Smooth muscle cell (in vitro differentiated cells): ENCODE measurements at regions not wholly inside any gene's neighbourhood (a gene's known extent, or its start where the extent isn't known, plus 50 kb on each side); places are given as distances from the start of the nearest gene placed in this dataset.

Source experiments
- DNase-seq: peaks from one replicate; lab custom pipeline; 2025; ENCODE audit not compliant: unreplicated experiment; lab: John Stamatoyannopoulos, UW
- H2AFZ ChIP-seq: fragments of 200-600 bp; sonication (generic); 2 replicates; pipeline ENCODE4 v1.6.0; 2016; ENCODE audit warnings: antibody characterized with exemption, low read depth, mild to moderate bottlenecking
- H3F3A ChIP-seq: fragments of 200-600 bp; sonication (generic); 2 replicates; pipeline ENCODE4 v1.6.0; 2017; ENCODE audit warnings: antibody characterized with exemption, low read depth
- H3K27ac ChIP-seq: fragments of 200-600 bp; sonication (generic); 2 replicates; pipeline ENCODE4 v1.5.1; 2016; ENCODE audit warnings: low read depth, mild to moderate bottlenecking
- H3K27me3 ChIP-seq: fragments of 200-600 bp; sonication (generic); 2 replicates; pipeline ENCODE4 v1.6.1; 2016; ENCODE audit warnings: low read depth, mild to moderate bottlenecking
- H3K36me3 ChIP-seq: fragments of 200-600 bp; sonication (generic); 2 replicates; pipeline ENCODE4 v1.5.1; 2016; ENCODE audit warnings: low read depth
- H3K4me1 ChIP-seq: fragments of 200-600 bp; sonication (generic); 2 replicates; pipeline ENCODE4 v1.5.1; 2016; ENCODE audit warnings: low read depth
- H3K4me2 ChIP-seq: fragments of 200-600 bp; sonication (generic); 2 replicates; pipeline ENCODE4 v1.6.0; 2016; ENCODE audit warnings: mild to moderate bottlenecking
- H3K4me3 ChIP-seq: fragments of 200-600 bp; sonication (generic); 2 replicates; pipeline ENCODE4 v1.5.1; 2016; ENCODE audit warnings: mild to moderate bottlenecking
- H3K79me2 ChIP-seq: fragments of 200-600 bp; sonication (generic); 2 replicates; pipeline ENCODE4 v1.6.0; 2016; ENCODE audit warnings: low read depth, mild to moderate bottlenecking
- H3K9ac ChIP-seq: fragments of 200-600 bp; sonication (generic); 2 replicates; pipeline ENCODE4 v1.6.0; 2016; ENCODE audit warnings: low read depth
- H3K9me3 ChIP-seq: fragments of 200-600 bp; sonication (generic); replicated peaks from 2 replicates; pipeline ENCODE4 v1.5.1; 2016; ENCODE audit warnings: low read depth
- H4K20me1 ChIP-seq: fragments of 200-600 bp; sonication (generic); 2 replicates; pipeline ENCODE4 v1.6.0; 2016; ENCODE audit warnings: low read depth
- CTCF ChIP-seq: fragments of 200-600 bp; sonication (generic); IDR thresholded peaks from 2 replicates; pipeline ENCODE4 v1.5.1; 2017; ENCODE audit warnings: borderline replicate concordance, mild to moderate bottlenecking, antibody characterized with exemption; ENCODE audit not compliant: insufficient read depth, poor library complexity, severe bottlenecking
- WGBS: methylation state at CpG from one replicate; pipeline ENCODE4 v1.1.7; 2016; ENCODE audit warnings: low lambda C conversion rate; 5-methylcytosine and 5-hydroxymethylcytosine counted together

- Histone ChIP-seq H3K4me2 (no peak overlapping the region), H3K9me3 (no peaks in the 10 kb centered on the region), H4K20me1 (no peaks in the 10 kb centered on the region), H3K4me1 (peaks cover 6% of the 10 kb centered on the region), H3K27ac (no peak overlapping the region), H3F3A (no peaks in the 10 kb centered on the region), H3K4me3 (no peak overlapping the region), H3K9ac (no peak overlapping the region), H3K36me3 (no peaks in the 10 kb centered on the region), H3K27me3 (no peaks in the 10 kb centered on the region), H3K79me2 (no peaks in the 10 kb centered on the region), H2AFZ (no peak overlapping the region)
- DNase-seq: no peak
- no peak for TF ChIP-seq CTCF
Measured at GRCh38 chr2:41903474-41904135, 144.2 kb upstream of the PKDCC start.

- no peaks in the 10 kb centered on the region for H4K20me1 ChIP-seq
- no peaks in the 10 kb centered on the region for H3K79me2 ChIP-seq
- H3K36me3 ChIP-seq: no peaks in the 10 kb centered on the region
- no peak for DNase-seq
- peaks cover 6% of the 10 kb centered on the region for H3K4me1 ChIP-seq
- H3K9me3 ChIP-seq: no peaks in the 10 kb centered on the region
- H3F3A ChIP-seq: no peaks in the 10 kb centered on the region
- no peaks in the 10 kb centered on the region for H3K27me3 ChIP-seq
- no peak overlapping the region for H3K4me3 ChIP-seq
- WGBS: 96% methylated on average over 2 of the region's 2 CpGs
- no peak overlapping the region for H3K9ac ChIP-seq
- H3K27ac ChIP-seq: no peak overlapping the region
- no peak overlapping the region for H3K4me2 ChIP-seq
- TF ChIP-seq CTCF: no peak
- H2AFZ ChIP-seq: no peak overlapping the region
Measured at GRCh38 chr2:41904459-41904858, 143.4 kb upstream of the PKDCC start.

GRCh38 chr2:41905597-41906337 is 142.1 kb upstream of the PKDCC start:
- Histone ChIP-seq H3K36me3 (no peaks in the 10 kb centered on the region), H3F3A (no peaks in the 10 kb centered on the region), H3K27me3 (no peaks in the 10 kb centered on the region), H4K20me1 (no peaks in the 10 kb centered on the region), H3K79me2 (no peaks in the 10 kb centered on the region), H3K9ac (no peak overlapping the region), H3K27ac (no peak overlapping the region), H3K9me3 (no peaks in the 10 kb centered on the region), H3K4me1 (peaks cover 13% of the 10 kb centered on the region), H2AFZ (no peak overlapping the region), H3K4me3 (no peak overlapping the region), H3K4me2 (no peak overlapping the region)
- no peak for DNase-seq
- no peak for TF ChIP-seq CTCF
- WGBS: 75% methylated on average over 7 of the region's 7 CpGs

GRCh38 chr2:41906338-41906725 is 141.5 kb upstream of the PKDCC start:
- H3K27me3 ChIP-seq: no peaks in the 10 kb centered on the region
- WGBS: 34% methylated on average over 4 of the region's 4 CpGs
- H3K4me3 ChIP-seq: no peak overlapping the region
- no peak overlapping the region for H2AFZ ChIP-seq
- no peak overlapping the region for H3K27ac ChIP-seq
- H3K4me1 ChIP-seq: peaks cover 13% of the 10 kb centered on the region
- H3K4me2 ChIP-seq: no peak overlapping the region
- H3K79me2 ChIP-seq: no peaks in the 10 kb centered on the region
- H3F3A ChIP-seq: no peaks in the 10 kb centered on the region
- H3K9ac ChIP-seq: no peak overlapping the region
- no peaks in the 10 kb centered on the region for H3K9me3 ChIP-seq
- H4K20me1 ChIP-seq: no peaks in the 10 kb centered on the region
- DNase-seq: no peak
- TF ChIP-seq CTCF: no peak
- H3K36me3 ChIP-seq: no peaks in the 10 kb centered on the region
